GM18499 (cell line): ENCODE measurements at regions not wholly inside any gene's neighbourhood (a gene's known extent, or its start where the extent isn't known, plus 50 kb on each side); places are given as distances from the start of the nearest gene placed in this dataset.
A peak's percentile ranks its signal among the peaks of the same experiment; 100 is the strongest.

Experiments
- ATAC-seq: cut with Tn5 transposase; IDR thresholded peaks from one replicate; pipeline ENCODE4 v1.9.1; 2021; ENCODE audit warnings: moderate number of reproducible peaks; ENCODE audit not compliant: insufficient read depth, unreplicated experiment

- no peak for ATAC-seq
Measured at GRCh38 chr4:100742045-100742444, 224.2 kb upstream of the EMCN start.

- no peak for ATAC-seq
Measured at GRCh38 chr4:100739426-100739825, 221.6 kb upstream of the EMCN start.

DNA sequence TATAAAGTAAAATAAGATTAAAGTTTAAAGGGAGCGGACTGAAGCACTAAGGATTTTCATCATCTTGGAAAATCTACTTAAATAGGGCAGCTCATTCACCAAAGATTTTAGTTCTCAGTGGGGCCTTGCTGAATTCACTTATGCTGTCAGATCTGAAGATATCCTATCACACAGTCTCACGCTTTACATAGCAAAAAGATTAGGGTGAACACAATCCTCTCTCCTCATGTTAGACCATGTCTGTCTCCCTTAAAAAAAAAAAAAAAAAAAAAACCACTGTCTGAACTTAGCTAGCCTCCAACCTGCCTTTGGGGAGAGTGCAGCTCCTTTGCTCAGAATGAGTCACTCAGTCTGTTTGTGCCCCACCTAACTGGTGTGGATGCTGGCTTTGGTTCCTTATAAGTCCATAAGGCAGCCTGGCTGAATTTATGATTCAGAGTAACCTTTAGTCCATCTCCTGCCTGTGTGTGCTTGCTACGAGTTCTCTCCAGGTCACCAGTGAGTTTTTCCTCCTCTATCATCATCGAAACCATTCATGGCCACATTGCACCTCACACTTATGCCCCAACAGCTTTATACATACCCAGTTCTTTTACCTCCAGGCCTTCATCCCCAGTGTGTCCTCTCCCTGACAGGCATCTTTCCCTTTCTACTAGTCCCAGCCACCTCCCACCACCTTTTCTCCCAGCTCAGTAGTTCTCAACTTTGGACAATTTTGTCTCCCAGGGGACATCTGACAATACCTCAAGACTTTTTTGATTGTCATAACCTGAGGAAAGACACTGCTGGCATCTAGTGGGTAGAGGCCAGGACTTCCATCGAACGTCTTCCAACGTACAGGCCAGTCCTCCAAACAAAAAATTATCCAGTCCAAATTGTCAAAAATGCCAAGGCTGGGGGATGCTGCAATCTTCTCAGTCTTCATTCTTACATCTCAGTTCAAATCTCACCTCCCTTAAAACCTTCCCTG is 220.7 kb upstream of the EMCN start:
- no peak for ATAC-seq

DNA sequence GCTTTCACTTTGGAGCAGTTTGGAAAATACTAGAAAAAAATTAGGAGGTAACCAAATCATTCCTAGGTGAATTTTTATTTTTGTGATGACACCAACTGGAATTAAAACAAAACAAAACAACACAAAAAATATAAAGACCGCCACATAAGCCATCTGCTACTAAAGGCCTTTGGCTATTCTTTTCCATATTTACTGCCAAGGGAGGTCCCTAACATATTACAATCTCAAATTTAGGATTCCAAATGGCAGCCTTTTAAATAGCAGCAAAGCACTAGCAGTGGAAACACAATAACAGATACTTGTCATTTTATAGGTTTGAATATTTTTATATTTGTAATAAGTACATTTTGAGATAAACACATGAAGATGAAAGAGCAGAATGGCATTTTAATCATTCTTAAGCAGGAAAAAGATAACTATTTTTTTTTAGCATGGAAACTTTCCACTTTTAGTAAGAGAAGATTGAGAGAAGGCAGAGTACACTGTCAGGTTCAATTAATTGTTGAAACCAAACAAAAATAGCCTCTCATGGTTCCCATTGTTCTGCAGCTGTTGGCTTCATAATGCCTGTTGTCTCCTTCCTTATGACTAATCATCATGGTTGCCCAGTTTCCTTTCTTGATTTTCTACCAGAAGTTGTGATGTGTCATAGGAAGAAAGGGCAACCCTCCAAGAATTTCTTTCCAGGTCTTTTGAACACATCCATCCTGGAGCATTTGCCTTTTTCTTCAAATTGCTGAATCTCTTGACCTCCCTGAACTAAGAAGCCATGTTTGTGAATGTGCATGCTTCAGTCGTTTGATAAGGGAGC is 219.0 kb upstream of the EMCN start:
- no peak for ATAC-seq

GRCh38 chr4:100728861-100729260 is 211.0 kb upstream of the EMCN start:
- ATAC-seq = no peak

DNA sequence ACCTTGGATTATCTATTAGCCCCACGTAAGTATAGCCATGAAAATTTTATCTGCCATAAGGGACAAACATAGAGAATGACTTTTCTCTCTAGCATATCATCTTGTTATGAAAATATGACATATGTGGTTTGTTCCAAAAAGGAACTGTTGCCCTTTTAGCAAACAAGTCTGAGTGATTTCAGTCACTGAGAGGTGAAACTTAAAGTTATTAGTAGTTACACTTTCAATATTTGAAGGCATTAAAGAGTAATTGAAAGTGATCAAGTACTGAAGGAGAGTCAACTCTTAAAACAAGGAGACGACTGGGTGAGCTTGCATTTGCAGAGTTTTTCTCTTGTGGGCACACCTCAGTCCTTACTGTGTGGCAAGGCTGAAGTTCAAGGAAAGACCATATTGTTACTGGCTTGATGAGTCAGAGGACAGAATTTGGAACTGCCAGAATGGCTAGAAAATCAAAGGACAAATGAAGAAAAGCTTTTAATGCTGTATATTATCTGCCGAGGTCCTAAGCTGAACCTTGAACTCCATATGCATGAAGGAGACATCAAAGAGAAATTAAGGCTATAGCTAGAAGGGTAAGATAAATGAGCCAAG is 205.1 kb upstream of the EMCN start:
- peak; percentile 55 for ATAC-seq

DNA sequence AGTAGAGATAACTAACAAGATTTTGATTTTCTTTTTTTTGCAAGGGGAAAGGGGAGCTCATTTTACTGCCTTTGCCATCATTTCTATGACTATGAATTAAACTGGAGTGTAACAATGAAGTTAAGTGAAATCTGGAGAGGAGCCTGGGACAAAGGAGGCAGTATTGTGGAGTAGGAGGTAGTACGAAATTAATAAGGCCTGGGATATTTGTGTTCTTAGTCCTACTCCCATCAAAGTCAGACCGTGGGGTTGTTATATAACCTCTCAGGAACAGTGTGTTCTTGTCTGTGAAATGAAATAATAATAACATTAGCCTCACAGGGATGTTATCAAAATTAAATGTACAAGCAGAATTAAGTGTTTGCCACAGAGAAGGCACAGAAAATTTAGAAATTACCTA is 204.3 kb upstream of the EMCN start:
- ATAC-seq = no peak

DNA sequence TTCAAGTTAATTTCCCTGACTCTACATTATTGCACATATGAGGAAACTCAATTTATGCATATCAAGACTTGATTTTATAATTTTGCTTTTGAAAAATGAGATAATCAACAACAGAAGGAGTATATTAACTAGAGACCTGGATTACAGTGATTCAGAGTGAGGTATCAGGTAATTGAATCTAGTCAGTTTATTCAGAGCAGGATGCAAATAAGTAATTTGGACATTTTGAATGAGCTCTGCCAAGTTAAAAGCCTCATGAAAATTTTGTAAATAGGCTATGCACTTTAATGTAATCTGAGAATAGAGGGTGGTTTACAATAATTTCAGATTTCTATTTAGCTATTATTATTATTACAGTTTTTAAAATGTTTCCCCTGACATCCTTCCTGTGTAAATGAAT is 203.7 kb upstream of the EMCN start:
- ATAC-seq = no peak

DNA sequence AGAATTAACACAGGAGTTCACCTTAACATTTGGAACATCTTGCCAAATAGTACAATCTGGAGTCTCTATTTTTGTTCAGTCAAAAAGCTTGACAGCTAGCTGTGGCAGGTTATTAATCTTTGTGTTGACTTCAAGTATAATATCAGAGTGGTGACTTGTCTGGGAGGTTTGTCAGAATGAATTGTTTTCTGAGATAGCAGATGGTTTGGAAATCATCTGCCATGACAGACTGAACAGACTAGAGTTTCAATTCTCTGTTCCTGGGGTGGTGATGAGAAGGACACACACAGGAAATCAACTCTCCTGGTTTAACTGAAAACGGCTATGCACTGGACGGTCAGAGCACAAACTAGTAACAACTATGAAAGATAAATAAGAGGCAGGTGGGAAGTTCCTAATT is 203.3 kb upstream of the EMCN start:
- no peak for ATAC-seq

- no peak for ATAC-seq
Measured at GRCh38 chr4:100716416-100716815, 198.6 kb upstream of the EMCN start.

DNA sequence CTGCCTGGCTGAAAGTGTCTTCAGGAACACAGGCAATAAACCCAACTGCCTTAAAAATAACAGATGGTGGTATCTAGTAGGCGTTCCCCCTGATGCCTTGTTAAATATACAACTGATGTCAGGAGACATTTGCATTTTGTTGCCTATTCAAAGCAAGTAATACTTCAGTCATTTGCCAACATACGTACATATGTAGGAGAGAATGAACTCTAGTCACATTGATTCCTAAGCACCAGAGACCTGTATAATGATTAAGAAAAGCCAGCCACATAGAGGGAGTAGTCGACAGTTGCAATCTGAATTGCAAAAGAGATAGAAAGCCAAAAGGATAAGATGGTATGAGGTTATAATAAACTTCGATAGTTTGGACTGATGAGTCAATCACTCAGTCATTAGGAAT is 191.0 kb upstream of the EMCN start:
- ATAC-seq = no peak

DNA sequence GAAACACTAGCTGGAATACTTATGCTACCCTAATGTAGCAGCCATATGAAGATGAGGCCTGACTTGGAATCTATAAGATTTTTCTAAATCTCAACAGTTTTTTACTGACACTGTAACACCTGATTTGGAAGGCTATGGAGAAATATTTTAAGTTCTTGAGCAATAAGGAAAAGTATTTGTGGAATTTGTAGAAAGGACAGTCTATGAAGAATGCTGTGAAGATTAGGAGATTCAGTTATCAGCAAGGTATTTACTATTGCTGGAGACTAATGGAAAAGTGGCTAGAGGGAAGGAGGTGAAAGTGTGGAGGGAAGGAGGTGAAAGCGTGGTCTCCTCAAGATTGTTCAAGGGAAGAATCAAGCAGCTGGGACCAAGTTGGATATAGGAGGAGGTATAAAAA is 190.0 kb upstream of the EMCN start:
- no peak for ATAC-seq

DNA sequence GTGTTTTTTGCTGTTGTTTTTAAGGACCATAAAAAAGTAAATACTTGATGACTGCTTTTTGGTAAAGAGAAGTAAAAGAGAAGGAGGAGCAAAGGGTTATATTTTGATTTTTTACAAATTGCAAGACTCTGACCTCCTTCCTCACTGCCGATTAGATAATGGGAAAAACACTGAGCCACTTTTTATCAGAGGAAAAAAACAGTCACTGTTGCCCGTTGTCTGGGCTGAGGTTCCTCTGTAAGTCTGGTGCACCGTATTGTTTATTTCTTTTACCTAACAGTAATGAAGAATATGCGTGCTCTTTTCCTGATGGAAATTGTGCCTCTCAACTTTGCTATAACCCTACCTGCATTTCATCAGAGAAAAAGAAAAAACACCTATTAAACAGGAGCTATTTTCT is 178.7 kb upstream of the EMCN start:
- no peak for ATAC-seq

GRCh38 chr4:100695871-100696270 is 178.0 kb upstream of the EMCN start:
- no peak for ATAC-seq

GRCh38 chr4:100695039-100695654 is 177.3 kb upstream of the EMCN start:
- ATAC-seq = no peak

- ATAC-seq = no peak
Measured at GRCh38 chr4:100694467-100694866, 176.6 kb upstream of the EMCN start.

DNA sequence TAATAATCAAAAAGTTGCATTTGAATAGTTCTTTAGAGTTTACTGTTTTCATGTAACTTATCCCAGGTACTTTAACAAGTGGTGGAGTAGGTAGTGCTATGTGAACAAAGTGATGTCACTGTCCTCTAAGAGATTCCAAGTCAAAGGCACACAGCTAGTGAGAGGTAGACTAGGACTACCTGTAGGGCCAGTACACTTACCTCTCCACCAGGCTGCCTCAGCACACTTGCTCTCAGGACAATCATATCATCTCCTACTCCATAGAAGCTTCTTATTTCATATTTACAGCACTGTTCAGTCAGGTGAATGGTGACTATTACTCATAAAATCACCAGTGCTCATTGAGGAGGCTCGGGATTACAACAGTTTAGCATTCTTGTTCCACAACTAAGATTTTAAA is 173.0 kb upstream of the EMCN start:
- no peak for ATAC-seq

DNA sequence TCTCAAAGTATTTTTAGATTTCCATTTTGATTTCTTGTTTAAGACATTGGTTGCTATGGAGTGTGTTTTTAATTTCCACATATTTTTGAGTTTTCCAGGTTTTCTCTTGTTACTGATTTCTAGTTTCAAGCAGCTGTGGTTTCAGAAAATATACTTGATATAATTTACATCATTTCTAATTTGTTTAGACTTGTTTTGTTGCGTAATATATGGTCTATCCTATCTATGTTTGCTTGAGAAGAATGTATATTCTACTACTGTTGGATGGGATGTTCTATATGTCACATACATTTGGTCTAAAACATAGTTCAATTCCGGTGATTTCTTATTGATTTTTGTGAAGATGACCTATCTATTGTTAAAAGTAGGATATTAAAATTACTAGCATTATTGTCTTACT is 170.5 kb upstream of the EMCN start:
- no peak for ATAC-seq

GRCh38 chr4:100682477-100683218 is 164.8 kb upstream of the EMCN start:
- no peak for ATAC-seq

GRCh38 chr4:100681289-100681688 is 163.5 kb upstream of the EMCN start:
- ATAC-seq = no peak
